Anterior cingulate cortex (tissue), 58 donors: ENCODE measurements at regions not wholly inside any gene's neighbourhood (a gene's known extent, or its start where the extent isn't known, plus 50 kb on each side); places are given as distances from the start of the nearest gene placed in this dataset.
A peak's percentile ranks its signal among the peaks of the same experiment; 100 is the strongest.

ENCODE experiments used
- DNase-seq, 58 donors: peaks; one replicate each; lab custom pipeline; 2025; lab: John Stamatoyannopoulos, UW

DNA sequence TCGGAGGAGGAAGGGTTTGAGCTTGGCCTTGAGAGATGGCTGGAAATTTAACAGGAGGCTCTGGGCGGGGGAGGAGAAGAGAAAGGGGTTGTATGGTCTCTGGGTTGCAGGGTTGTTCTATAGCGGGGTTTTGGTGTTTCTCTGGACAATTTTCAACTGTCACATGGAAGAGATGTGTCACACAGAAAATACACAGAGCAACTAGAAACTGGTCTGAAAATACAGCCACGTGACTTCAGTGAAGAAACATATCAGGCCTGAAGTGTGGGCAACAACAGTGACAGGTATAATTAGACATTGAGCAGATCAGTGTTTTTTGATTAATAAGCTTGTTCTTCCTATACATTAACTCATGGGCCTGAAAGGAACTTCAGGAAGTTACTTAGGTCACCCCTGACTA is 205.3 kb upstream of the HMGA2 start:
- DNase-seq: no peak

DNA sequence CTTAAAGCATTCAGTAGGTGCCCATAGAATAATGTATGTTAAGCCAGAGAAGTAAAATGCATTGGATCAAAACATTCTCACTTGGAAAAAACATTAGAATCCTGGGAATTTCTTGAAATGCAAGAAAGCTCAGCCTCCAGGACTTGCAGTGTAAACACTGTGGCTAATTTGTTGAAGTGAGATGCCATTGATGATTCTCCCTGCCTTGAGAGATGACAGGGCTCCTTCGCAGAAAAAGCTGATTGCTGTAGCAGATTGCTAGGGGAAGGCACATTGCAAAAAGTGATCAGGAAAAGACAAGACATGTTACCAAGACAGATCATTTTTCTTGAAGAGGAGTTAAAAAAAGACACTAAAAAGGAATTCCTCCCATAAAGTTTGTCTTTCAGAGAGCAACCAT is 204.2 kb upstream of the HMGA2 start:
- DNase-seq: no peak

DNA sequence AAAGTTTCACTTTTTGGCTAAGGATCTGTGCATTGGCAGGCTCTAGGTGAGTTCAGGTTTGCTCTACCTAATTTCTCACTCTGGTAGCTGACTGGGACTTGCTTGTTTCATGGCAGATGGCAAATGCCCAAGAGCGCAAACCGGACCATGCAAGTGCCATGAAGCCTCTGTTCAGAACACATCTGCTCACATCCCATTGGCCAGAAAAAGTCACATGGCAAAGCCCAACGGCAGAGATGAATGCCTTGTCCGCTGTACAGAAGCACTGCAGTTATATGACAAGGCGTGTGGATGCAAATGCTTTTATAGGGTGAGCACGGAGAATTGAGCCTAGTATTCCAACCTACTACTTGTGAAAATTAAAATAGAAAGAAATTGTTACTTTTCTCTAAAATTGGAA is 202.2 kb upstream of the HMGA2 start:
- DNase-seq: peak in 2 of 58 donors; percentile 12 to 22

DNA sequence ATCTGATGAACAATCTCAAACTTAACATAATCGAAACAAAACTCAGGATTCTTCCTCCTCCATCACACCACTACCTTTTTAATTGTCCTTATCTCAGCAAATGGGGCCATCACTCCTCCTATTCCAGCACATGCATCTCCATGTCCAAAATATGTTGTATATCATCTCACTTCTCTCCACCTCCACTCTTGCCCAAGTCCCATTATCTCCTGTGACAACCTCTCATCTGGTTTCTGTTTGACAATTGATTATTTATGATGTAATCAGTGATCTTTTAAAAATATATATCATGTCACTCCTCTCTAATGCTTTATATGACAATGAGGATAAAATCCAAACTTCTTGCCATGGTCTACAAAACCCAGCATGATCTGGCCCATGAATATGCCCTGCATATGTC is 200.8 kb upstream of the HMGA2 start:
- no peak for DNase-seq

DNA sequence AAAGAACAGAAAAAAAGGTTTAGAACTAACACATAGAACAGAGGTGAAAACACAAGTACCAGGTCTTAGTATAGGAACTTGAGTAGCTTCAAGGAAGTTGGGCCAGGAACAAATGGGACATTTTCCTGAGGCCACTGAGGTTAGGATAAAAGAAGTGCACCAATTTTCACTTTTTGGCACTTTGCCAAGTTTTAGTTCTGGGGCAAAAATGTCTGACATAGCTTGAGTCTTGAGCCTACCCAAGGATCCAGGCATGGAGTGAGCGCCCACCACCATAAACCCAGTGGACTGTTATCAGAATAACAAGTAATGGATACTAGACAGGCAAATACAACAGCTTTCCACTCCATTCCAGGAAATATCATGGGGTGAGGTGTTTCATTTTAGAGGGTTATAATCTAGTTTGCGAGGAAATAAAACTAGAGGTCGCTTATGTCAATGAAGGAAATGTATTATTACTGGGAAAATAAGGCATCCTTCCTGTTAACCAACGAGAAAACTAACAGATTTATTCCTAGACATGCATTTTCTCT is 199.7 kb upstream of the HMGA2 start:
- DNase-seq: no peak

DNA sequence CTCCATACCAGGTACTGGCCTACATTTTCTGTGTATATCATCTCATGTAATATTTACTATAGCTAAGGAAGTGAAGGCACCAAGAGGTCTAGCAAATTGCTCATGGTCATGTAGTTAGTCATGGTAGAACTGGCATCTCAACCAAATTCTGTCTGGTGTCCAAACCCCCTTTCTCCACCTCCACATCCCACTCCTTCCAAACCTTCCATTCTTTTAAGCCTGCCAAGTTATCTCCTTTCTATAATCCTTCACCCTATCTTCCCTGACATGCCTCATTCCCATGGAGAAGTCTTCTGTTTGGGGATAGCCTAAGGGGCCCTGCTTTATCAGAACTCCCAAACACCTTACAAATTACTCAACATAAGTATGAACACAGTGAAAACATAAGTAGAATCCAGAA is 196.2 kb upstream of the HMGA2 start:
- DNase-seq: no peak

- DNase-seq: no peak
Observed at GRCh38 chr12:65630555-65630954, 193.7 kb upstream of the HMGA2 start.

DNA sequence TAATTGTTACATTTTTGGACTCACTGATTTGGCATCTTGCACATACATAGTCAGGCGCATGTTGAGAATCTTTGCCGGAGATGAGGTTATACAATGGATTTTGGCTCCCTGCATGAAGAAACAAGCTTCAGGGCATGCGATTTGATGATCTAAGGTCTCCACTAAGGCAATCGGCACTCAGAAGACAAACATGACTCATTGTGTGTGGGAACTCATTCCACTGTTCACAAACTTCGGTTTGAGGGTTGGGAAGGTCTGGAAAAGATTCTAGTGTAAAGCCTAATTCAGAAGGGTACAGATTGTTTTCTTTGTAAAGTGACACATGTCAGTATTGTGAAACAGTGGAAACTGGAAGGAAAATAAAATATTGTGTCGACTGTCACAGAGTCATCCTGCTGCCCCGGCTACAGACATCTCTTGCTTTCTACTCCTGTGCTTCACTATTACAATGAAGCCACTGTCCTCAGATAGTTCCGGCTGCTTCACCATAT is 192.6 kb upstream of the HMGA2 start:
- peak in 3 of 58 donors; percentile 7 to 31 (median 16) for DNase-seq

GRCh38 chr12:65632131-65632855 is 192.0 kb upstream of the HMGA2 start:
- DNase-seq: peak in 1 of 58 donors; percentile 31

- DNase-seq: no peak
Observed at GRCh38 chr12:65634061-65634460, 190.2 kb upstream of the HMGA2 start.

DNA sequence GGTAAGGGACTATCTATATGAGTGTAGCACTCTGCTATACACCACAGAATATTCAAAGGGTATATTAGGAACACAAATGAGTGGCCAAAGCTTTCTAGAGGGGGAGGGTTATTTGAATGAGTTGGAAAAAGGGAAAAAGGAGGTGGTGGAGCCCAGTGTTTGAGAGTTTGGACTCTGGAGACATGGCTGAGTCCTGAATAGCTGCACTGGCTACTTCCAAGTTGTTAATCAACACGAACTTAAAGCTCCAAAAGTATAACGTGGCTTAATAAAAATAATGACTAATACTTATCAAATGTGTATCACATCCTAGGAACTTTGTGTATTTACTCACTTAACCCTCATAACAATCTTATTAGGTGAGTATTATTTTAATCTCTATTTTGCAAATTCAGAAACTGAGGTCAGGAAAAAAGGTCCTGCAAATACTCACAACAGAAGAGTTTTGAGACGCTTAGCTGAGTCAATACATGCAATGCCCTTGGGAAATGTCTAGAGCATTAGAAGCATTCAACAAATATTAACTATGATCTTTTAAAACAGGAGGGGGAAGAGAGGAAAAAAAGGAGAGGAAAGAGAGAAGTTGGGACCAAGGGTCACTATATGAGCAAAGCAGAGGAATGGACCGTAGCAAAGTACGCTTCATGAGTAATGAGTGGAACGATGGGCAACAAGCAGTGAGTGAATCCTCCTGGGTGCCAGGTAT is 189.5 kb upstream of the HMGA2 start:
- DNase-seq: no peak

DNA sequence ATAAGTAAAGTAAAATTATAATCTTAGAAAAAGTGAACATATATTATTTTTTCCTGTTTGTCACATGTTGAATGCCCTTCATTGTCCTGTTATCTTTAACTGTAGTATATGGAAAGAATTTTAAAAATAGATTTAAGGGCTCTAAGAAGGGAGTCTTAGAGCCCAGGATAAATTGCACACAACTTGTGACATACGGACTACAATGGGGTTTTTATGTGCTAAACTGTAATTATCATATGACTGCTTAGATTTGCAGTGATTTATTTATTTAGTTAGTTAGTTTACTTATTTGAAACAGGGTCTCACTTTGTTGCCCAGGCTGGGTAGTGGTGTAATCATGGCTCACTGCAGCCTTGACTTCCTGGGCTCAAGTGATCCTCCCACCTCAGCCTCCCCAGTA is 187.8 kb upstream of the HMGA2 start:
- no peak for DNase-seq

GRCh38 chr12:65637150-65637549 is 187.1 kb upstream of the HMGA2 start:
- no peak for DNase-seq

- no peak for DNase-seq
Observed at GRCh38 chr12:65637774-65638173, 186.5 kb upstream of the HMGA2 start.

GRCh38 chr12:65638324-65638723 is 186.0 kb upstream of the HMGA2 start:
- no peak for DNase-seq

DNA sequence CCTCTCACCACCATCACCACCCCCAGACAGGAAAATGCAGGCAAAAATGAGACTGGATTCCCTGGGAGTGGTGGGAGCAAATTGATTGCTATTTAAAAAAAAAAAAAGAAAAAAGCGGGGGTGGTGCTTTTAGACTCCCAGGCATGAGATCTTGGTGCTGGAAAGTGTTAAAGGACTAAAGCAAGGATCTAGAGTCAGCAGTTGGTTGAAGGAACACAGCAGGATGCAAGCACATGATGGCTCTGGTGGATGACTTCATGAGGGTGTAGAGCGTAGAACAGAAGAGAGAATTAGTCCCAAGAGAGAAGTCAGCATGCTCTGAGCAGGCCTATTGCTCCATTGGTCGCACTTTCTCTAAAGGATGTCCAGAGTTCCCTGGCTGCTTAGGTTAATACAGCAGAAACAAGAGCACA is 183.8 kb upstream of the HMGA2 start:
- DNase-seq: peak in 2 of 58 donors; percentile 3 to 4

DNA sequence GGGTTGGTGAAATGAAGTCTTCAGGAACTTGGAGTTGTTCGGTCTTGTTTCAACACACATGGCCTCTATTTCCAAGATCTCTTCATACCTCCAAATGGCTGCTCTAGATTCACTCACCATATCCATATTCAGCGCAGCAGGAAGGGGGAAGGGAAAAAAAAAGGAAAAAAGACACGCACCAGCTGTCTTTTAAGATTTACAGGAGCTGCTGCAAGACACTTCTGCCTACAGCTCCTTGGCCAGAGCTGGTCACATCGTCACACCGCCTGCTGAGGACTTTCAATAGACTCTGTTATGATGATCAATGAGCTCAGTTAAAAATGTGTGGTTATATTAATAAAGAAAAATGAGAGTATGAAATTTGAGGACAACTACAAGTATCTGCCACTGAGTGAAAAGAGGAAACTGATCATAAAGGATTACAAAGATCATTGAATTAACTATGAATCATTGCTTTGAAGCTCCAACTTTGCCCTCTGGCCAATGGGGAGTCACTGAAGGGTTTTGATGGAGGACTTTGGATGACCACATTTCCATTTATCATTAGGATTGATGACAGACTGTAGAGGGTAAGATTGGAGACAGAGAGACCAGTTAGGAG is 182.1 kb upstream of the HMGA2 start:
- no peak for DNase-seq

GRCh38 chr12:65643171-65643570 is 181.1 kb upstream of the HMGA2 start:
- DNase-seq: no peak

DNA sequence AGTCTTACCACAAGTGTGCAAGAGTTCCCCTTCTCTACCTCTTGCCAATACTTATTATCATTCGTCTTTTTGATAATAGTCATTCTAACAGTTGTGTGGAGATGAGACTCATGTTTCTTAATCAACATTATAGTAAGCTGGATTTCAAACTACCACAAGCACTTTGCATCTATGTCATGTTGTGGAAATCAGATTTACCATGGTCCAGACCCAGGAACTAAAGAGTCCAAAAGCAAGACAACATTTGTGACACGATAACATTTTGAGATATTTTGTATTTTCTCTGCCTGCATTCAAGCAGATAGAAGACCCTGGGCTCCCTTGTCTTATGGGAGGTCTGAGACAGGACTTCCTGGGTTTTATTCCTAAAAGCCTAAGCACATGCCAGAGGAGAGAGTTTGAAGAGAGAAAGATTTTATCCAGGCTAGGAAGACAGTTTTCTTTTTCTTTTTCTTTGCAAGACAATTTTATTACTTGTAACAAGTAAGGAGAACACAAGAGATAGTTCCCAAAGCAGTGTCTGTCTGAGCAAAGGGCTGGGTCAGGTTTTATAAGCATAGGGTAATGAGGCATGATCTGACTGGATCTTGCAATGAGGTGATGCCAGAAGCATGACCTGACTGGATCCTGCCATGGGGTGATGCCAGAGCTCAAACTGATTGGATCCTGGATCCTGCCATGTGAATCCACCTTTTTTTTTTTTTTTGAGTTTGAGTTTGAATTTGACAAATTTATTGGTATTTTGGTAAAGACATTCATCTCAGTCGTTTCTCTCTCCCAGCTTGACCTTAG is 180.5 kb upstream of the HMGA2 start:
- DNase-seq: no peak

DNA sequence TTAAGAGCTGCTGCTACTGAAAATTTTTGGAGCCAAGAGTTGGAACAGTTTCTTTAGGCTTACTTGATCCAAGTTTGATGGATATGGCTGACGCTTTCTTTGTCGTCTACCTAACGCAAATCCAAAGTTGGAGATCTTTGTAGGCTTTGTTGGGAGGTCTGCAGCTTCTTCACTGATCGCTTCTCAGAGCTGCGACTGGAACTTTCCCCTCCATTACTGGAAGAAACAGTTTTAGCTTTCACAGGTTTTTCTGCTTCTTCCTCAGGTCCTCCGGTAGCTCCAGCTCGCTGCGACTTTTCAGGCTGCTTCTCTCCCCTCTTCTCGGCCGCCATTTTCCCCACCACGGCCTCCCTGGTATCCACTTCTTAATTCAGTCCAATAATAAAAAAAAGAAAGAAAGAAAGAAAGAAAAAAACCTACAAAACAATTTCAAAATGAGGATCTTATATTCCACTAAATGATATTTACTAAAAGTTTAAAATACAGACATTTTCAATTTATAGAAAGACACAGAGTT is 178.1 kb upstream of the HMGA2 start:
- no peak for DNase-seq
